SK-N-MC (cell line): ENCODE measurements at regions not wholly inside any gene's neighbourhood (a gene's known extent, or its start where the extent isn't known, plus 50 kb on each side); places are given as distances from the start of the nearest gene placed in this dataset.

ENCODE experiments used
- EZH2 ChIP-seq: fragments of 200-600 bp; sonication (generic); IDR thresholded peaks from one replicate; pipeline ENCODE4 v1.6.1; 2017; ENCODE audit warnings: antibody characterized with exemption
- POLR2AphosphoS5 ChIP-seq: IDR thresholded peaks from 2 replicates; pipeline ENCODE4 v1.6.1; 2012; ENCODE audit warnings: mild to moderate bottlenecking, low read depth, low read length, borderline replicate concordance

DNA sequence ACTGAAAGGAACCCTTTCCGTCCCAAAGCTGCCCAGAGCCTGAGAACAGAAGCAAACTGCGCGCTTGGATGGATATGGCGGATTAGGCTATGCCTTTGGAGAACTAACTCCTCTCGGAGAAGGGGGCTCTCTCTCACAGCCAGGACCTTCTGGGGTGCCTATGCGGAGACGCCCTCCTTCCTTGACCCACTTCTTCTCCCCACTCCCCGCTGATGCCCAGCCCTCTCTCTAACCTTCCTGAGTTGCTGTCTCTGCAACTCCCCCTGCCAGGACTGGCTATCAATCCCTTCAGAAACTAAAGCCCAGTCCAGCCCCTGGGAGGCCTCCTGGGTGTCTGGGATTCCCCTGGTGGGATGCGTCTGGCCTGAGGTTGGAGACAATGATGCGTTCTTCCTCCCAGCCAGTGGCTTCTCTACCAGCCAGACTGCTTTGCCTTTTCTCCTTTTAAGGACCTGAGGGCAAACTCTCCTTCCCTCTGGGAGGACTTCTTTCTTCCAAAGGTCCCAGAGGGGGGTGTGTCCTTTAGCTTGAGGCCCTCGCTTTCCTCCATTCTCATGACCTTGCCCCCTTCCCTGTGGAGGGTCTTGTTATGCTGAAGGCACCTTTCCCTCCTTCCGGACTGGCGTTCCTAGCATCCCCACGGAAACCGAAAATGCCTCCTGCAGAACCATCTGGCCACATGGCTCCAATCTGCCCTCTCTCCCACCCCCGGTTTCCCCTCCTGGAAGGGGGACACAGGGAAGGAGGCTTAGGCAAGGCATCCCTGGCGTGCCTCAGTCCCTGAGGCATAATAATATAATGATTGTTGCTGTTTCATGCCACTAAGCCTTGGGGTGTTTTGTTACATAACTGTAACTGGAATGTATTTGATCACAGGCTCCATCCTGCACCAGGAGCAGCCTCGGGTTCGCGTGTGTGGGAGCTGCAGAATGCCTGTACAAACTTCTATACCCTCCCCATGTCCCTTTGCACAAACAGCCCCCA is 63.4 kb upstream of the C15orf39 start:
- TF ChIP-seq EZH2 = no peak
- no peak for TF ChIP-seq POLR2AphosphoS5
